Activated CD4-positive, alpha-beta T cell treated with anti-CD3 and anti-CD28 coated beads for 36 hours (primary cell): ENCODE measurements at regions not wholly inside any gene's neighbourhood (a gene's known extent, or its start where the extent isn't known, plus 50 kb on each side); places are given as distances from the start of the nearest gene placed in this dataset.

Experiments used
- ATAC-seq: fragments of 200-7000 bp; cut with Tn5 transposase; one replicate; pipeline ENCODE4 v1.10.0; 2021; ENCODE audit warnings: mild to moderate bottlenecking, moderate library complexity
- CTCF ChIA-PET: fragments of 350-600 bp; sonication (Branson Sonifier 250); formaldehyde crosslinking; loops from one replicate; lab custom pipeline; 2021; ENCODE audit warnings: antibody characterized with exemption; lab: Charles Lee
- POLR2A ChIA-PET: fragments of 350-600 bp; sonication (Branson Sonifier 250); formaldehyde crosslinking; loops from one replicate; lab custom pipeline; 2021; ENCODE audit warnings: antibody characterized with exemption, inconsistent platforms; lab: Charles Lee
- DNase-seq: peaks from one replicate; pipeline ENCODE4 v3.0.0-alpha.2; 2020
- H3K27ac Mint-ChIP-seq: one replicate; pipeline ENCODE4 v1.8.0; 2021; ENCODE audit warnings: mixed read lengths
- H3K27me3 Mint-ChIP-seq: one replicate; pipeline ENCODE4 v1.8.0; 2021; ENCODE audit warnings: mixed read lengths
- H3K36me3 Mint-ChIP-seq: one replicate; pipeline ENCODE4 v1.8.0; 2021; ENCODE audit warnings: low read depth, mixed read lengths
- H3K4me1 Mint-ChIP-seq: one replicate; pipeline ENCODE4 v1.8.0; 2021; ENCODE audit warnings: mixed read lengths
- H3K4me3 Mint-ChIP-seq: one replicate; pipeline ENCODE4 v1.8.0; 2021; ENCODE audit warnings: mild to moderate bottlenecking, moderate library complexity, mixed read lengths
- H3K9me3 Mint-ChIP-seq: one replicate; pipeline ENCODE4 v1.8.0; 2021; ENCODE audit warnings: low read depth, mixed read lengths
- intact Hi-C, 2 experiments: fragments of 100-400 bp; cut with DNase I in 1 of 2; cut with micrococcal nuclease in 1 of 2; formaldehyde crosslinking; loops; one replicate each; pipeline versions ENCODE4 v1.14.2 to v1.15.1; 2022 to 2024; cut with DNase I, micrococcal nuclease

GRCh38 chr18:21928925-21929324 lies 188.3 kb downstream of the MIB1 start:
- DNase-seq: no peak
- ChIA-PET POLR2A (no interaction called here), CTCF (no interaction called here)
- H3K27ac Mint-ChIP-seq: no peak overlapping the region
- no peak for ATAC-seq
- intact Hi-C loops: no loop called here
- H3K4me3 Mint-ChIP-seq: no peak overlapping the region
- no peaks in the 10 kb centered on the region for H3K36me3 Mint-ChIP-seq
- no peaks in the 10 kb centered on the region for H3K4me1 Mint-ChIP-seq
- no peaks in the 10 kb centered on the region for H3K9me3 Mint-ChIP-seq
- peaks cover 11% of the 10 kb centered on the region for H3K27me3 Mint-ChIP-seq

- Mint-ChIP-seq H3K4me1 (no peaks in the 10 kb centered on the region), H3K27me3 (peaks cover 11% of the 10 kb centered on the region), H3K4me3 (no peak overlapping the region), H3K9me3 (no peaks in the 10 kb centered on the region), H3K27ac (no peak overlapping the region), H3K36me3 (no peaks in the 10 kb centered on the region)
- ChIA-PET POLR2A (no interaction called here), CTCF (no interaction called here)
- DNase-seq (no peak), ATAC-seq (no peak)
- intact Hi-C loops: loop anchor here in 1 of 2 experiments (5.0 kb wide), 1 partner anchor 52 kb away; no protein-coding TSS in a partner anchor
These were observed 189.6 kb downstream of the MIB1 start for GRCh38 chr18:21930177-21930576.

- CTCF ChIA-PET: no interaction called here
- no peaks in the 10 kb centered on the region for H3K36me3 Mint-ChIP-seq
These were observed 193.6 kb downstream of the MIB1 start for GRCh38 chr18:21933931-21934765.

GRCh38 chr18:21934766-21935015 lies 194.1 kb downstream of the MIB1 start:
- Mint-ChIP-seq H3K27me3 (peaks cover 5% of the 10 kb centered on the region), H3K4me1 (no peaks in the 10 kb centered on the region), H3K4me3 (no peak overlapping the region), H3K27ac (no peak overlapping the region), H3K9me3 (no peaks in the 10 kb centered on the region), H3K36me3 (no peaks in the 10 kb centered on the region)
- ChIA-PET CTCF (no interaction called here), POLR2A (interaction anchor here (0.6 kb wide), 1 partner anchor 322 kb away, joined by 3 read pairs; no protein-coding TSS in a partner anchor)
- intact Hi-C loops: loop anchor here in 1 of 2 experiments (5.0 kb wide), 1 partner anchor 48 kb away; no protein-coding TSS in a partner anchor
- DNase-seq: no peak
- no peak for ATAC-seq

More at GRCh38 chr18:21933931-21934765, 193.6 kb downstream of the MIB1 start:
- Mint-ChIP-seq H3K4me3 (no peak overlapping the region), H3K4me1 (no peaks in the 10 kb centered on the region), H3K27me3 (peaks cover 2% of the 10 kb centered on the region), H3K9me3 (no peaks in the 10 kb centered on the region), H3K27ac (no peak overlapping the region)
- intact Hi-C loops: loop anchor here in 1 of 2 experiments (5.0 kb wide), 1 partner anchor 48 kb away; no protein-coding TSS in a partner anchor
- POLR2A ChIA-PET: interaction anchor here (0.6 kb wide), 1 partner anchor 321 kb away, joined by 3 read pairs; no protein-coding TSS in a partner anchor
- ATAC-seq (no peak), DNase-seq (no peak)

- POLR2A ChIA-PET: no interaction called here
These were observed 202.9 kb downstream of the MIB1 start for GRCh38 chr18:21943456-21943855.

GRCh38 chr18:21949326-21950015 lies 208.9 kb downstream of the MIB1 start:
- POLR2A ChIA-PET: no interaction called here
- Mint-ChIP-seq H3K36me3 (no peaks in the 10 kb centered on the region), H3K4me3 (no peak overlapping the region), H3K27me3 (peaks cover 24% of the 10 kb centered on the region), H3K9me3 (no peaks in the 10 kb centered on the region), H3K4me1 (no peaks in the 10 kb centered on the region), H3K27ac (no peak overlapping the region)
- CTCF ChIA-PET: no interaction called here
- intact Hi-C loops: loop anchor here in 1 of 2 experiments (10.0 kb wide), 2 partner anchors 45 to 465 kb away; no protein-coding TSS in a partner anchor
- ATAC-seq (no peak), DNase-seq (no peak)

More at GRCh38 chr18:21943456-21943855, 202.9 kb downstream of the MIB1 start:
- no peaks in the 10 kb centered on the region for H3K36me3 Mint-ChIP-seq
- no peak overlapping the region for H3K4me3 Mint-ChIP-seq
- H3K9me3 Mint-ChIP-seq: no peaks in the 10 kb centered on the region
- intact Hi-C loops: loop anchor here in 1 of 2 experiments (10.0 kb wide), 2 partner anchors 51 to 459 kb away; no protein-coding TSS in a partner anchor
- ATAC-seq (no peak), DNase-seq (no peak)
- H3K4me1 Mint-ChIP-seq: no peaks in the 10 kb centered on the region
- peaks cover 13% of the 10 kb centered on the region for H3K27me3 Mint-ChIP-seq
- CTCF ChIA-PET: no interaction called here
- H3K27ac Mint-ChIP-seq: no peak overlapping the region

- H3K9me3 Mint-ChIP-seq: no peaks in the 10 kb centered on the region
- ChIA-PET CTCF (interaction anchor here (0.7 to 1.9 kb wide), 14 partner anchors 10 to 760 kb away, joined by 3 to 9 read pairs (median 4); no protein-coding TSS in a partner anchor), POLR2A (no interaction called here)
- no peaks in the 10 kb centered on the region for H3K36me3 Mint-ChIP-seq
- H3K27me3 Mint-ChIP-seq: peaks cover 8% of the 10 kb centered on the region
- H3K27ac Mint-ChIP-seq: no peak overlapping the region
- peak; percentile 84 for ATAC-seq
- no peaks in the 10 kb centered on the region for H3K4me1 Mint-ChIP-seq
- no peak overlapping the region for H3K4me3 Mint-ChIP-seq
- DNase-seq: peak; percentile 88
- intact Hi-C loops: loop anchor here (1.0 kb wide), 3 partner anchors 58 to 761 kb away; no protein-coding TSS in a partner anchor
These were observed 213.4 kb upstream of the GATA6 start for GRCh38 chr18:21955757-21956652.

GRCh38 chr18:21958263-21958662 lies 211.1 kb upstream of the GATA6 start:
- intact Hi-C loops: no loop called here
- H3K27ac Mint-ChIP-seq: no peak overlapping the region
- ATAC-seq: no peak
- H3K4me3 Mint-ChIP-seq: no peak overlapping the region
- POLR2A ChIA-PET: interaction anchor here (0.7 kb wide), 1 partner anchor 446 kb away, joined by 3 read pairs; no protein-coding TSS in a partner anchor
- H3K27me3 Mint-ChIP-seq: peaks cover 9% of the 10 kb centered on the region
- no peaks in the 10 kb centered on the region for H3K36me3 Mint-ChIP-seq
- CTCF ChIA-PET: interaction anchor here (0.6 to 1.2 kb wide), 3 partner anchors 17 to 550 kb away, joined by 3 to 5 read pairs (median 3); no protein-coding TSS in a partner anchor
- H3K9me3 Mint-ChIP-seq: no peaks in the 10 kb centered on the region
- H3K4me1 Mint-ChIP-seq: no peaks in the 10 kb centered on the region
- no peak for DNase-seq

GRCh38 chr18:21958707-21959450 lies 210.5 kb upstream of the GATA6 start:
- peaks cover 8% of the 10 kb centered on the region for H3K27me3 Mint-ChIP-seq
- no peak overlapping the region for H3K27ac Mint-ChIP-seq
- ATAC-seq (no peak), DNase-seq (no peak)
- ChIA-PET POLR2A (interaction anchor here (0.7 kb wide), 1 partner anchor 446 kb away, joined by 3 read pairs; no protein-coding TSS in a partner anchor), CTCF (no interaction called here)
- intact Hi-C loops: no loop called here
- no peaks in the 10 kb centered on the region for H3K9me3 Mint-ChIP-seq
- no peak overlapping the region for H3K4me3 Mint-ChIP-seq
- H3K4me1 Mint-ChIP-seq: no peaks in the 10 kb centered on the region
- H3K36me3 Mint-ChIP-seq: no peaks in the 10 kb centered on the region

- H3K27me3 Mint-ChIP-seq: peaks cover 9% of the 10 kb centered on the region
- H3K4me1 Mint-ChIP-seq: no peaks in the 10 kb centered on the region
- CTCF ChIA-PET: no interaction called here
- H3K36me3 Mint-ChIP-seq: no peaks in the 10 kb centered on the region
- H3K4me3 Mint-ChIP-seq: no peak overlapping the region
- ATAC-seq (no peak), DNase-seq (no peak)
- POLR2A ChIA-PET: no interaction called here
- intact Hi-C loops: no loop called here
- no peaks in the 10 kb centered on the region for H3K9me3 Mint-ChIP-seq
- H3K27ac Mint-ChIP-seq: no peak overlapping the region
These were observed 209.2 kb upstream of the GATA6 start for GRCh38 chr18:21960189-21960588.
